ENCODE measurements at regions not wholly inside any gene's neighbourhood (a gene's known extent, or its start where the extent isn't known, plus 50 kb on each side); places are given as distances from the start of the nearest gene placed in this dataset.

DNA sequence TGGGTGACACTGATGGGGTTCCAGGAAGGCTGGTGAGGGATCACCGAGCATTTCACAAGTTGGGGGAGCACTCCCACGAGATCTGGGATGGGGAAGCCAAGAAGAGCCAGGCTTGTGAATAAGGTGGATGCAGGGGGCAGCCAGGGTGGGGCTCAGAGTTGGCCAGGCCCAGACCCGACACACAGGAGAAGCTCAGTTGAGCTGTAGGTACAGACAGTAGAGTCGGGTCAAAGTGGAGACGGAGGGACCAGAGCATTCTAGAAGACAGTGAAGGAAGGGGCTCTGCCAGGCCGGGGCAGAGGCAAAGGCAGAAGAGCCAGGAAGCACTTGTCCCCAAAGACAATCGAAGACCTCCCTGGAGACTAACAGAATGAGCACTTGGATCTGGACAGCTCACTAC lies 70.9 kb upstream of the BCL11B start:
- TF ChIP-seq FOXP1 (CRISPR knock-in tag; IDR thresholded peaks at IDR 0.05; ENCODE audit: borderline replicate concordance): no peak
- TF ChIP-seq, protein P1, sequence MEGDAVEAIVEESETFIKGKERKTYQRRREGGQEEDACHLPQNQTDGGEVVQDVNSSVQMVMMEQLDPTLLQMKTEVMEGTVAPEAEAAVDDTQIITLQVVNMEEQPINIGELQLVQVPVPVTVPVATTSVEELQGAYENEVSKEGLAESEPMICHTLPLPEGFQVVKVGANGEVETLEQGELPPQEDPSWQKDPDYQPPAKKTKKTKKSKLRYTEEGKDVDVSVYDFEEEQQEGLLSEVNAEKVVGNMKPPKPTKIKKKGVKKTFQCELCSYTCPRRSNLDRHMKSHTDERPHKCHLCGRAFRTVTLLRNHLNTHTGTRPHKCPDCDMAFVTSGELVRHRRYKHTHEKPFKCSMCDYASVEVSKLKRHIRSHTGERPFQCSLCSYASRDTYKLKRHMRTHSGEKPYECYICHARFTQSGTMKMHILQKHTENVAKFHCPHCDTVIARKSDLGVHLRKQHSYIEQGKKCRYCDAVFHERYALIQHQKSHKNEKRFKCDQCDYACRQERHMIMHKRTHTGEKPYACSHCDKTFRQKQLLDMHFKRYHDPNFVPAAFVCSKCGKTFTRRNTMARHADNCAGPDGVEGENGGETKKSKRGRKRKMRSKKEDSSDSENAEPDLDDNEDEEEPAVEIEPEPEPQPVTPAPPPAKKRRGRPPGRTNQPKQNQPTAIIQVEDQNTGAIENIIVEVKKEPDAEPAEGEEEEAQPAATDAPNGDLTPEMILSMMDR (IDR thresholded peaks at IDR 0.05): no peak
- no peak for TF ChIP-seq NR2C2 (CRISPR knock-in tag; IDR thresholded peaks at IDR 0.05)
- no peak for TF ChIP-seq FOXK1 (CRISPR knock-in tag; IDR thresholded peaks at IDR 0.05)
- TF ChIP-seq ZNF219 (CRISPR knock-in tag; IDR thresholded peaks at IDR 0.05; ENCODE audit: borderline replicate concordance): no peak
